ENCODE measurements at regions not wholly inside any gene's neighbourhood (a gene's known extent, or its start where the extent isn't known, plus 50 kb on each side); places are given as distances from the start of the nearest gene placed in this dataset.
A peak's percentile ranks its signal among the peaks of the same experiment; 100 is the strongest.

- Mint-ChIP-seq H3K27ac (peak overlapping the region in 2 of 3 experiments; percentile 14 to 57), H3K4me1 (peaks cover 14% of the 10 kb centered on the region), H3K9me3 (no peaks in the 10 kb centered on the region), H3K4me3 (peak overlapping the region; percentile 43 to 65 (median 57)), H3K36me3 (ENCODE audit: low read depth) (no peaks in the 10 kb centered on the region), H3K27me3 (ENCODE audit: low read depth) (peaks cover 34% of the 10 kb centered on the region)
- TF ChIP-seq, protein P1, sequence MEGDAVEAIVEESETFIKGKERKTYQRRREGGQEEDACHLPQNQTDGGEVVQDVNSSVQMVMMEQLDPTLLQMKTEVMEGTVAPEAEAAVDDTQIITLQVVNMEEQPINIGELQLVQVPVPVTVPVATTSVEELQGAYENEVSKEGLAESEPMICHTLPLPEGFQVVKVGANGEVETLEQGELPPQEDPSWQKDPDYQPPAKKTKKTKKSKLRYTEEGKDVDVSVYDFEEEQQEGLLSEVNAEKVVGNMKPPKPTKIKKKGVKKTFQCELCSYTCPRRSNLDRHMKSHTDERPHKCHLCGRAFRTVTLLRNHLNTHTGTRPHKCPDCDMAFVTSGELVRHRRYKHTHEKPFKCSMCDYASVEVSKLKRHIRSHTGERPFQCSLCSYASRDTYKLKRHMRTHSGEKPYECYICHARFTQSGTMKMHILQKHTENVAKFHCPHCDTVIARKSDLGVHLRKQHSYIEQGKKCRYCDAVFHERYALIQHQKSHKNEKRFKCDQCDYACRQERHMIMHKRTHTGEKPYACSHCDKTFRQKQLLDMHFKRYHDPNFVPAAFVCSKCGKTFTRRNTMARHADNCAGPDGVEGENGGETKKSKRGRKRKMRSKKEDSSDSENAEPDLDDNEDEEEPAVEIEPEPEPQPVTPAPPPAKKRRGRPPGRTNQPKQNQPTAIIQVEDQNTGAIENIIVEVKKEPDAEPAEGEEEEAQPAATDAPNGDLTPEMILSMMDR (IDR thresholded peaks at IDR 0.05; ENCODE audit: unreplicated experiment in 3 of 3): no peak
These were observed 57.8 kb upstream of the HRH1 start for GRCh38 chr3:11096266-11097139.

GRCh38 chr3:11099306-11099705 is 55.0 kb upstream of the HRH1 start:
- Mint-ChIP-seq H3K4me1 (peaks cover 14% of the 10 kb centered on the region), H3K36me3 (ENCODE audit: low read depth) (peaks cover 3% of the 10 kb centered on the region), H3K27ac (no peak overlapping the region), H3K27me3 (ENCODE audit: low read depth) (peaks cover 43% of the 10 kb centered on the region), H3K9me3 (peaks cover 10% of the 10 kb centered on the region), H3K4me3 (no peak overlapping the region)
- TF ChIP-seq, protein P1 (IDR thresholded peaks at IDR 0.05; ENCODE audit: unreplicated experiment in 3 of 3): no peak

Data from nephron (organoid).